SK-N-SH treated with all-trans-retinoic acid at 6 μM for 48 hours (cell line): ENCODE measurements at regions not wholly inside any gene's neighbourhood (a gene's known extent, or its start where the extent isn't known, plus 50 kb on each side); places are given as distances from the start of the nearest gene placed in this dataset.
"Not testable (repeated sequence)": the region's sequence is repeated elsewhere in the genome, so short reads cannot be mapped to it uniquely, and the experiment has no call there.

ENCODE experiments used
- ARNTL ChIP-seq: fragments of 450-650 bp; formaldehyde crosslinking; IDR thresholded peaks from 2 replicates; pipeline ENCODE4 v1.5.0; 2020; ENCODE audit warnings: low read depth, mild to moderate bottlenecking, moderate library complexity, borderline replicate concordance
- CSDC2 ChIP-seq: fragments of 250-450 bp; sonication (Bioruptor Pico); IDR thresholded peaks from 2 replicates; pipeline ENCODE4 v1.5.0; 2020; ENCODE audit warnings: mild to moderate bottlenecking, moderate library complexity
- CSRNP3 ChIP-seq: fragments of 250-450 bp; sonication (Bioruptor Pico); IDR thresholded peaks from 2 replicates; pipeline ENCODE4 v1.5.1; 2021; ENCODE audit warnings: mild to moderate bottlenecking, moderate library complexity
- ISL1 ChIP-seq: fragments of 250-450 bp; sonication (Bioruptor Pico); IDR thresholded peaks from 2 replicates; pipeline ENCODE4 v2.1.2; 2022; ENCODE audit warnings: mild to moderate bottlenecking, moderate library complexity
- OSR1 ChIP-seq: fragments of 250-450 bp; sonication (Bioruptor Pico); IDR thresholded peaks from 2 replicates; pipeline ENCODE4 v1.8.0; 2022; ENCODE audit warnings: moderate library complexity, mild to moderate bottlenecking, inconsistent platforms
- PATZ1 ChIP-seq: fragments of 250-450 bp; sonication (Bioruptor Pico); IDR thresholded peaks from 2 replicates; pipeline ENCODE4 v1.8.0; 2020; ENCODE audit warnings: mild to moderate bottlenecking, moderate library complexity, borderline replicate concordance
- RARB ChIP-seq: fragments of 250-450 bp; sonication (Bioruptor Pico); IDR thresholded peaks from 2 replicates; pipeline ENCODE4 v1.8.0; 2021; ENCODE audit warnings: mild to moderate bottlenecking, moderate library complexity
- TCF4 ChIP-seq: fragments of 250-450 bp; sonication (Bioruptor Pico); IDR thresholded peaks from 2 replicates; pipeline ENCODE4 v1.8.0; 2021; ENCODE audit warnings: mild to moderate bottlenecking, moderate library complexity, borderline replicate concordance
- ZFP3 ChIP-seq: fragments of 250-450 bp; sonication (Bioruptor Pico); IDR thresholded peaks from 2 replicates; pipeline ENCODE4 v1.5.0; 2020; ENCODE audit warnings: mild to moderate bottlenecking, moderate library complexity
- ZFP30 ChIP-seq: fragments of 450-650 bp; formaldehyde crosslinking; IDR thresholded peaks from 2 replicates; pipeline ENCODE4 v1.5.0; 2022; ENCODE audit warnings: mild to moderate bottlenecking, moderate library complexity
- ZNF565 ChIP-seq: fragments of 450-650 bp; formaldehyde crosslinking; conservative IDR thresholded peaks from 2 replicates; pipeline ENCODE4 v1.5.0; 2020; ENCODE audit warnings: low read depth, mild to moderate bottlenecking, moderate library complexity
- ZNF70 ChIP-seq: fragments of 450-650 bp; formaldehyde crosslinking; IDR thresholded peaks from 2 replicates; pipeline ENCODE4 v1.5.0; 2020; ENCODE audit warnings: mild to moderate bottlenecking, moderate library complexity
- ZNF8 ChIP-seq: fragments of 450-650 bp; formaldehyde crosslinking; IDR thresholded peaks from 2 replicates; pipeline ENCODE4 v1.5.0; 2020; ENCODE audit warnings: mild to moderate bottlenecking, moderate library complexity
- TF ChIP-seq, protein P1 (sequence below): fragments of 250-450 bp; sonication (Bioruptor Pico); IDR thresholded peaks from 2 replicates; pipeline ENCODE4 v1.5.1; 2020; ENCODE audit warnings: low read depth, mild to moderate bottlenecking, moderate library complexity

- TF ChIP-seq CSDC2 (CRISPR knock-in tag); PATZ1; ZFP30 (CRISPR knock-in tag); ZNF8; CSRNP3 (CRISPR knock-in tag); ARNTL; ZFP3 (CRISPR knock-in tag); TCF4; RARB; ZNF70 (CRISPR knock-in tag); ZNF565; ISL1 (CRISPR knock-in tag); OSR1 (CRISPR knock-in tag): not testable (repeated sequence)
- TF ChIP-seq, protein P1, sequence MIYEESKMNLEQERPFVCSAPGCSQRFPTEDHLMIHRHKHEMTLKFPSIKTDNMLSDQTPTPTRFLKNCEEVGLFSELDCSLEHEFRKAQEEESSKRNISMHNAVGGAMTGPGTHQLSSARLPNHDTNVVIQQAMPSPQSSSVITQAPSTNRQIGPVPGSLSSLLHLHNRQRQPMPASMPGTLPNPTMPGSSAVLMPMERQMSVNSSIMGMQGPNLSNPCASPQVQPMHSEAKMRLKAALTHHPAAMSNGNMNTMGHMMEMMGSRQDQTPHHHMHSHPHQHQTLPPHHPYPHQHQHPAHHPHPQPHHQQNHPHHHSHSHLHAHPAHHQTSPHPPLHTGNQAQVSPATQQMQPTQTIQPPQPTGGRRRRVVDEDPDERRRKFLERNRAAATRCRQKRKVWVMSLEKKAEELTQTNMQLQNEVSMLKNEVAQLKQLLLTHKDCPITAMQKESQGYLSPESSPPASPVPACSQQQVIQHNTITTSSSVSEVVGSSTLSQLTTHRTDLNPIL (CRISPR knock-in tag) = not testable (repeated sequence)
Measured at GRCh38 chr1:228796945-228797344, 61.7 kb downstream of the RHOU start.
